Fibroblast of mammary gland (primary cell): ENCODE measurements at regions not wholly inside any gene's neighbourhood (a gene's known extent, or its start where the extent isn't known, plus 50 kb on each side); places are given as distances from the start of the nearest gene placed in this dataset.

Experiments used
- DNase-seq: peaks from one replicate; pipeline ENCODE4 v3.0.0-alpha.2; 2010; ENCODE audit warnings: low read depth
- H3K4me3 ChIP-seq: 2 replicates; pipeline ENCODE4 v1.5.1; 2011; ENCODE audit warnings: low read depth, mild to moderate bottlenecking, low read length, moderate library complexity; ENCODE audit not compliant: control insufficient read depth
- CTCF ChIP-seq: conservative IDR thresholded peaks from 2 replicates; pipeline ENCODE4 v1.5.1; 2011; ENCODE audit warnings: low read depth, low read length, inconsistent platforms; ENCODE audit not compliant: control insufficient read depth, insufficient read depth

DNA sequence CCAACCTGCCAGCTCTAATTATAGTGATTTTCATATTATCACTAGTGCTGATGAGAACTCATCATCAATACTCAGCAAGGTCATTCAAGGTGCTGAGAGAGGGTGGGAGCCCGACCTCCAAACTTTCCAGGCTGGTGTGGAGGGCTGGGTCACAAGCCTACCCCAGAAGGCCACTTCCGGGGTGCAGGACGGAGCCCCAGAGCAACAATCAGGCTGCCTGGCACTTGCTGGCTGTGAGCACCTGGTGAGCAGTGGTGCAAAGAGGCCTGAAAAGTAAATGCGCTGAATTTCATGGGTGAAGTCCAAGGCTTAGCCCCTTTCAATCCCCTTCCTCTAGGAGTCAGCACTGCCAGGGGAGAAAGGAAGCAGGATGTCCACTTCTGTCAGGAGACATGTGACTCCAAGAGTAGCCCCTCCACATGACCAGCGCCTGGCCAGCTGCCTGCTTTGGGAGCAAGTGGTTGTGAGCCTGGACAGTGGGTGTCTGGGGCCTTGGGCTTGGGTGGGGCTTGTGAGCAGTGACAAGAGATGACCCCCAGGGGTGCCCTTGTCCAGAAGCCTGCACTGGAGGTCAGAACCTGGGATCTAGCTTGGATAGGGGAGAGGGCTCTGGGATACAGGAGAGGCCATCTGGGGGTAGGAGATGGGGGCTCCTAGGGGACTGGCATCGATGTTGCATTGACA lies 165.0 kb upstream of the TLE3 start:
- DNase-seq, result no peak
- no peak overlapping the region for H3K4me3 ChIP-seq
- no peak for TF ChIP-seq CTCF

DNA sequence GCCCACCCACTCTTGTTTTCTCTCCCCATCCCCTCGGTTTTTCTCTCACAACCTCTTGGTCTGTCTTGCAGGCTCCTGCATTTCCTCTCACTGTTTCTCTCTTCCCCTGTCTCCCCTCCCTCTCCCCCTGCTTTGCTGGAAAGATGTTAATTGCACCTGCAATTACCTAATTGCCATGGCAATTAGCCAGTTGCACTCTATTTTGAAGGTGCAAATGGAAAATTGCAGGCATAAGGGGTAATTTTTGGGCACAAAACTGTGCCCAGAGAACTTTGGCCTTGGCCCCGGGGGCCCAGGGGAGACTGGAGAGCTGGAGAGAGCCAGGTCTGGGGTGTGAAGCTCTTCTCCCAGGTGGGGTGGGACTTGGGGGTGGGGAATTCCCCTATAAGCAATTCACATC lies 164.5 kb upstream of the TLE3 start:
- H3K4me3 ChIP-seq, result no peak overlapping the region
- TF ChIP-seq CTCF, result no peak
- DNase-seq, result no peak

GRCh38 chr15:70261083-70261482 lies 163.4 kb upstream of the TLE3 start:
- no peak for TF ChIP-seq CTCF
- no peak overlapping the region for H3K4me3 ChIP-seq
- no peak for DNase-seq

- no peak for TF ChIP-seq CTCF
- H3K4me3 ChIP-seq, result no peak overlapping the region
- no peak for DNase-seq
These were observed 162.9 kb upstream of the TLE3 start for GRCh38 chr15:70260580-70260979.

- DNase-seq, result no peak
These were observed 162.2 kb upstream of the TLE3 start for GRCh38 chr15:70259640-70260508.

GRCh38 chr15:70259028-70259424 lies 161.3 kb upstream of the TLE3 start:
- TF ChIP-seq CTCF, result no peak
- peak; percentile 59 for DNase-seq

More at GRCh38 chr15:70259640-70260508, 162.2 kb upstream of the TLE3 start:
- TF ChIP-seq CTCF, result peak; percentile 9
- H3K4me3 ChIP-seq, result no peak overlapping the region

More at GRCh38 chr15:70259028-70259424, 161.3 kb upstream of the TLE3 start:
- no peak overlapping the region for H3K4me3 ChIP-seq
